Nucleus accumbens (tissue), 56 donors: ENCODE measurements at regions not wholly inside any gene's neighbourhood (a gene's known extent, or its start where the extent isn't known, plus 50 kb on each side); places are given as distances from the start of the nearest gene placed in this dataset.

ENCODE experiments used
- DNase-seq, 56 donors: peaks; one replicate each; lab custom pipeline; 2025; lab: John Stamatoyannopoulos, UW

DNA sequence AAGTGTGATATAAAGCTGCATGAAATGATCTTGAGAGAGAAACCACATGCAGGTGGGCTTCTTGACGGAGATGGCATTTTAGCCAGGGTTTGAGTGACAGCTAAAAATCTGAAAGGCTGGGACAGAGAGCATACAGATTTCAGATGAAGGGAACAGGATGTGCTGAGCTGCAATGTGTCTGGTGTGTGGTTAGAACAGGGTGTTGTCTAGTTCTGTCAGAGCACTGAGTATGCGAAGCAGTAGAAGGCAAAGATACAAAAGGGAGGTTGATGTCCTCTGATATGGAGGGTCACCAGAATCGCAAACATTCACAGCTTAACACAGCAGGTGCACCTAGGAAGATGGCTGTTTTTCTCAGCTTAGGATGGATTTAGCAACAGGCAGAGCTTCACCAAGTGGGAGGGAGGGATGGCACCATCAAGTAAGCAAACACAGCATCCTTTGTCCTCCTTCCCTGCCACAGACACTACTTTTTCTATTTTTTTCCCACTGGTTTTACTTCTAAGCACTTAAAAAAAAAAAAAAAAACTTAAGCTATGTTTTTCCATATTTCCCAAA lies 182.5 kb downstream of the TMX3 start:
- DNase-seq: peak in 7 of 56 donors; percentile 2 to 29 (median 5)

DNA sequence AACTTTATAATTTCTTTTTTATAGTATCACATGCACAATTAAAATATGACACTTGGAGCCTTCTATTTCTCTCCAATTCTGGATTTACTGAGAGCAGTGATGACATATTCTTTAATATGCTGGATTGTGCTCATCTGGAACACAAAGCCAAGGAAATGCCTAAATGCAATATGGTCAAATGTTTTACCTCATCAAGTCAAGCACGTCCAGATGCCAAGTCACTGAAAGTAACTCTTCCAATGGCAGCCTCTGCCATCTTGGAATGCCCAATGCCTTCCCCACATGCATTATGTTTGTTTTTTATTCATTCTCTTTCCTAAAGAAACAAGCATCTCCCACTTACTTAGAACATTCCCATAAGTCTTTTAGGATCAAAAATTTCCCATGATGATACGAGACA lies 189.8 kb downstream of the TMX3 start:
- DNase-seq: no peak

DNA sequence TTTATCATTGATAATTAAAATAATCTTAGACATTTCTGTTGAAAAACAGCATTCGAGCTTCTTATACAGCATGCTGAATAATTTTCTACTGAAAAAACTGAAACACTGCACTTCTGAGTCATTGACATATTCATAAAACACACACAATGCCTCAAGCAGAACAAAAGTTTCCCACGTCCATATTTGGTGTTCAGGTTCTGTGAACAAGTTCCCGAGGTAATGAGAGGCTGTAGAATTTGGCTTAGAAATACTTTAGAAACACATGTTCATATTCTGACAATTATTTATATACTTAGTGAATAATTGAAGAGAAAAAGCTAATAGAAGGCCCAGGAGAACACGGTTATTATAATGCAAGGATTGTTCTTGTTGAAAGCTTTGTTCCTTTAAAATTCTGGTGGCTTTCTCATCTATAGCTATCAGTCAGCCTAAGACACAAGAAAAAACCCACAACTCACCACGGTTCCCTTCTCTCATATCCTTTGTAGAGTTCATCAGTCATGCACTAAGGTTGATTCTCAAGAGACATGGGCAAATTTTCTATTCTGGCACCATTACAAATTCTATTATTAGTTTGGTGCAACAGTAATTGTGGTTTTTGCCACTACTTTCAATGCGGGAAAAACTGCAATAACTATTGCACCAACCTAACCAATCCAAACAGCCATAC lies 194.4 kb downstream of the TMX3 start:
- peak in 4 of 56 donors; percentile 1 to 42 (median 8) for DNase-seq

DNA sequence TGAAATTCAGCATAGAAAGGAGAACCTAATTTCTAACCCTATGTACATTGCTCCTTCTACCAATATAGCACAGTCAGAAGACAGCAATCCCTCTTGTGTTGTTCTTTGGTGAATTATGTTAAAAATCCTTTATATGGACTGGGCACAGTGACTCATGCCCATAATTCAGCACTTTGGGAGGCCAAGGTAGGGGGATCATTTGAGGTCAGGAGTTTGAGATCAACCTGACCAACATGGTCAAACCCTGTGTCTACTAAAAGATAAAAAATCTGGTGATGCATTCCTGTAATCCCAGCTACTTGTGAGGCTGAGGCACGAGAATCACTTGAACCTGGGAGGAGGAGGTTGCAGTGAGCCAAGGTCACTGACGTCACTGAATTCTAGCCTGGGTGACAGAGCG lies 195.6 kb downstream of the TMX3 start:
- no peak for DNase-seq

DNA sequence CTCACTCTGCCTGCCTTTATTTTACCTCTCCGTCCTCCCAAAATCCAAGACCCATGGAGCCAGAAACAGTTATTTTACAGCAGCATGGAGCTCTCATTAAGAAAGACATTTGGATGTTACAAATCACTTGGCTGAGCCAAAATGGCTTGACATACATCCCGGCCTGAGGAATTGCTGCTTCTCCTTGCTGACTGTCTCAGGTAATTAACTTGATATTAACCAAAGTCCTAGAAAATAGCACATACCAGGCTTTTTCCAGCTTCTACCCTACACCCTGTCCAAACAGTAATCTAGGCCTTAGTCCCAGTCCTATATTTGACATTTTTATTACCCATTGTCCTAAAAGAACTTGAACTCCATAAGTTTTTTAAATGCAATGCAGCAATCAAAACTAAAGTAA lies 205.0 kb downstream of the TMX3 start:
- no peak for DNase-seq

DNA sequence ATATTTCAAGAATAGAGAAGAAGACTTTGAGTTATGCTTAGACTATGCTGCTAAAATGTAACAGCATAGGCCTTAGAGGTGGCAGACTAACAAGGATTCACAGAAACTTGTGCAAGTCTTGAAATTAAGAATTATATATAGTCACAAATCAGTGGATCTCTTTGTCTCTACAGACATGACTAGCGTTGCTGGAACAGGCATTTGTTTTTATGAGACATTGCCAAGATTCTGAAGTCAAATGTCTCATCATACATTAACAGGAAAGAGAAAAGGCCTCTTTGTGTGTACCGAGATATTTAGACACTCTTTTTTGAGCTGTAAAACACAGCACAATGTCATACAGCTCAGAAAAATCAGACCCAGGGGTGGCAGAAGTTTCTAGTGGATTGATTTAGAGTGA lies 207.1 kb downstream of the TMX3 start:
- no peak for DNase-seq

DNA sequence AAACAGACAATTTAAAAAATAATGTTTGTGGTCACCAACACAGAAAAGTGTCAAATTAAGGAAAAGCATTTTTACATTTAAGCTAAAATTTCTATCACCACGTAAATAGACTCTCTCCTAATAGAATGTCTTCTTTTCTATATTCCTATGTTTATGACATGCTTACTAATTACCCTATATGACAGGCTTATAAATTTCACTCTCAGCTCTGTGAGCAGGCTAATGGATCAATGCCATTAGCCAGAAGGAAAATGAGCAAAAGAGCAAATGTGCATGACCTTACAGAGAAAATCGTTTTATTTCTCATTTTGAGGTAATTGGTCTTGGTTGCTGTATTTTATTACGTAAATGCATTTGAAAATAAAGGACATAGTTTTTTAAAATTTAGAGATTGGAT lies 209.7 kb downstream of the TMX3 start:
- DNase-seq: no peak

DNA sequence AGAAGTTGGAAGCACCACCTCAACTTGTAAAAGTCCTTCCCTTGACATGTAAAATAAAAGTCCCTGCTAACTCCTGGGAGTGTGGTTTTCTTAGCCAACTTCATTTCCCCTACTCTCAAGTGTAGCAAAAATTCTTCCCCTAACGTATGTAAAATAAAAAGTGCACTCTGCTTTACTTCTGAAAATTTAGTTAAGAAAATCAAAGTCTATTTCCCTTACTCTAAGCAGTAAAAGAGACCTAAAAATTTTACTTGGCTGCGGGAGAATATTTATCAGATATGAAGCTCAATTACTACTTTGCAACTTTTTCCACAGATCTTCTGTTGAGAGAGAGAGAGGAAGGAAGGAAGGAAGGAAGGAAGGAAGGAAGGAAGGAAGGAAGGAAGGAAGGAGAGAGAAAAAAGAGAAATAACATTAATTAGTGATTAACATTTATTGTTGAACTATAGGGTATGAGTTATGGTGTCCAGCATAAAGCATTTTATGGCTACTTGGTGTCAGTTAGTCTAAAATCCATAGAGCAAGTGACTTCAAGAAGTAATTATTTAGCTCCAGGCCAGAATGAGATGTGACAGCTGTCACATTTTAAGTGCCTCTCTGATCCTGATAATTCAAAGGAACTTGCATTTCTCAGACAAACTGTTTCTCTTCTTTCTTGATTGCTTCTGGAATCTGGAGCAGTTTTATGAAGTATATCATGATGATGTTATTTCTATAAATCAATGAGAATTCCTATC lies 210.3 kb downstream of the TMX3 start:
- DNase-seq: no peak

DNA sequence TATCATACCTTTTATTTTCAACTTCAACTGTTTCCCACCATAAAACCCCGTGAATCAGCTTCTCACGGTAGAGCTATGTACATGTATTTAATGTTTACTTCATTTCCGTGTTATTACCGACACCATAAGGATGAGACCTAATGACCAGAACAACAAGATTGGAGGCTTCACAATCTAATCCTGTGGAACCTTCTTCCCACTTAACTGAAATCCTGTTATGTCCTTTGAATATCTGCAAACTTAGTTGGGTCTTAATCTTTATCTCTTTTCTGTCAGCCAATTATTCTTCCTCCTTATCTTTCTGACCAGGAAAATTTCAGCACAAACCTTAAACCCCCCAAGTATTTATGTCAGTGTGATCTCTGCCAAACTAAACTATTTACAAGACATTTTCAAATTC lies 214.4 kb downstream of the TMX3 start:
- DNase-seq: no peak

DNA sequence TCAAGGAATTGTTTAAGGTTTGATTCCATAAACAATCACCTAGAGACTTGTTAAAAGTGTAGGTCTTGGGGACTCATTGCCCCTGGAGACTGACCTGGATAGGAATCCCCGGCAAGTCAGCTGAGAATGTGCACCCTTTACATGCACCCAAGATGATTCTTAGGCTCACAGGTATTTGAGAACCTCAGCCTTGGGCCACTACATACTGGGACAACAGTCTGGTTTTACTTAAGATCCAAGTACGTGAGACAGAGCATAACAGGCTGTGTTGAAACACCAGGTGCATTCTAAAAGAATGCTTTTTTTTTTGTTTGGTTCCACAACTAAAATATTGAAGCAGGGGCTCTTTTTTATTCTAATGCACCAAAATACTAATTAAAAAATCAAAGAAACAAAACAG lies 215.8 kb downstream of the TMX3 start:
- DNase-seq: no peak

DNA sequence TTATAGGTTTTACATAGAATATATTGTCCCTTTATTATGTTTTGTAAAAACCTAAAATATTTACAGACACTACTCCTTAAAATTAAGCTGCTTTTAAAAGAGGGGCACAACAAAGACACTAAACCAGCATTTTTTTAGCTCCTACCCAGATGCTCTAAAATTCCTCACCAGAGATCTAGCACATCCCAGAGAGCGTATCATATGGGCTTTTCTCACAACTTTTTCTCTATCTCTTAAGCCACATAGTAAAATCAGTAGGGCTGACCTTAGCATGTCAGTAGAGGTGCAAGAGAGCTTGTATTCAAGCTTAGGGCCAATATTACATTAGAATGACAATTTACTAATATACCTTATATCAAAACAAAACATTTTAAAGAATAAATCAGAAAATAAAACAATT lies 216.3 kb downstream of the TMX3 start:
- DNase-seq: no peak

DNA sequence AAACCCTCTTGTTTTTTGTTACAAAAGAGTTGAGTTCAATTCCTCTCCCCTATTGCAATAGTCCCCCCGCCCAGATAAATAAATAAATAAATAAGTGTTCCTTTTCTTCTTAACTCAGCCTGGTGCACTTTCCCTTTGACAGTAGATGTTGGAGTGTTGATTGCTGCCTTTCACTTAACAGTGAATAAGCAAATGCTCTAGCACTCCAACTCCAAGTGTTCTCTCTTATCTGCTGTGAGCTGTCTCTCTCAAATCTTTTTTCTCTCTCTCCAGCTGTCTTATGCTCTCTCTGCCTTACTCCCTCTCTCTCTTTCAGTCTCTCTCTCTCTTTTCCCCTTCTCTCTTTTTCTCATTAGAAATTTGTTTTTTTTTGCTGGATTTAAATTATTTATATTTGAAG lies 216.7 kb downstream of the TMX3 start:
- DNase-seq: no peak

DNA sequence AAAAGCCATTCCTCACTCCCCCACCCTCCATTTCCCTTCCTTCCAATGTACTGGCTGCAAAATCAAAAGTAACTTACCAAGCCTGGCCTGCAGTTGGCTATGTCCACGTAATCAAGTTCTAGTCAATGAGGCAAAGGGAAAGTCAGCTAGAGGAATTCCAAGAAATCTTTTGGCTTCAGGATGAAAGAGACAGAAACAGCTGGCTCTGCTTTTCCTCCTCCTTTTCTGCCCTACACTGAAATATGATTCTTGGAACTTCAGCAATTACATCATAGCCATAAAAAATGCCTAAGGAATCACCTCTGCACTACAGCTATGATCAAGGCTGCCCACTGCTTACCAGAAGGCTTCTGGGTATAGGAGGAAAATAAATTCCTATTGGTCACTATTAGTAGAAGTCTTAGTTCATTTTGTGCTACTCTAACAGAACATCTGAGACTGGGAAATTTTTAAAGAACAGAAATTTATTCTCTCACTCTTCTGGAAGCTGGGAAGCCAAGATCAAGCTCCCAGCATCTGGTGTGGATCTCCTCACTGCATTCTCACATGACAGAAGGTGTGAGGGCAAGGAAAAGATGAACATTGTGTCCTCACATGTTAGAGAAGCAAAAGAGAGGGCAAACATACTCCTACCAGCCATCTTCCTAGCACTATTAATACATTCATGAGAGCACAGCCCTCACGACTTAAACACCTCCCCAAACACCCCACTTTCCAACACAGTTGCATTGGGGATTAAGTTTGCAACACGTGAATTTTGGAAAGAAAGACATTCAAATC lies 219.9 kb downstream of the TMX3 start:
- DNase-seq: no peak

DNA sequence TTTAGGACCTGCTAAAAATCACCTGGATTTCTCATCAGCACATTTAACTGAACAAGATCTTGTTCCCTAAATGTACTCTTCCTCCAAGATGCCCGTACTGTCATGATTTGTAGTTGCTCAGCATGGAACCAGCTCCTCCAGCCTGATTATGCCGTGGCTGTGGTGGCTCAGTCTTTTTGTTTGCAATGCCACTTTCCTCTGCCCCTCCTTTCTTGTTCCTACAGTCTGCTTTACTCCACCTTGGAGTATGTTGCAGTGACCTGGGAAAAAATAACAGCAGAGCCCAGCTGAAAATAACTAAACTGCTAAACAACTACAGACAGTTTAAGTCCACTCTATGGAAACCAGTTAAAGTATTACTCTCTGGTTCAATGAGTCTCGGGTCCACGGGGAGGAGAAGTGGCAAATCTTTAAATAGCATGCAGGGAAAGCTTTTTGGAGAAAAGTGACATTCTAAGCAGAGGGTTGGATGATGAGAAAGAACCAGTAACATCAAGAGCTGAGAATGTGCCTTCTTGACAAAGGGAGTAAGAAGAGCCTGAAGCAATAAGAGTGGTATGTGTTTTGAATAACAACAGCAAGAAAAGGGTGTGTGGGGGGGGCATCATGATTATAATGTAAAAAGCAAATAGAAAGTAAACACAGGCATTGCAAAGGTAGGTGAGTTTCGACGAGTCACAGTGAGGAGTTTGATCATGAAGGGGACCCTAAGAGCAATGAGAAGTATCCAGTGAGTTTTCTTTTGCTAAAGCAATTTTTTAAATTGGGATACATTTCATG lies 225.7 kb downstream of the TMX3 start:
- no peak for DNase-seq

DNA sequence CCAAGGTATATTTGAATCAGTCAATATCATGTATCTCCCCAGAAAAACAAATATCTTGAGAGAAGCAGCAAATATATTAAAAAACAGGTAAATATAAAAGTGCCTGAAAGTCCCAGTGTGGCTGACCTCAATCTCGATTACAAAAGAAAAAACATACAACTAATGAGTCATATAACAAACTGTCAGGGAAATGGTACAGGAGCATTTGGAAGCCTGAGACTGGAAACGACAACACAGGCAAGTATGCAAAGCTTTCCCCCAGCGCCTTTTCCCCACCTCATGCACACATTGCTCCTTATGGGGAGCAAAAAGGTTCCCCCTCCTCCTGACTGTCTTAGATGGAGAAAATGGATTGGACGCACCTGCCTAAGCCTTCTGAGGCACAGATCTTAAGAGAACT lies 230.7 kb downstream of the TMX3 start:
- no peak for DNase-seq

DNA sequence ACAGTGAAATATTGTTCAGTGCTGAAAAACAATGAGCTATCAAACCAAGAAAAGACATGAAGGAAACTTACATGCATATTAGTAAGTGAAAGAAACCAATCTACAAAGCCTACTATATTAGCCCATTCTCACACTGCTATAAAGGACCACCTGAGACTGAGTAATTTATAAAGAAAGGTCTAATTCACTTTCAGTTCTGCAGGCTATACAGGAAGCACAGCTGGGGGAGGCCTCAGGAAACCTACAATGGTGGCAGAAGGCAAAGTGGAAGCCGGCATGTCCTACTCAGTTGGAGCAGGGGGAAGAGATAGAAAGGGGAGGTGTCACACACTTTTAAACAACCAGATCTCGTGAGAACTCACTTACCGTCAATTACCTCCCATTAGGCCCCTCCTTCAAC lies 232.1 kb downstream of the TMX3 start:
- no peak for DNase-seq

DNA sequence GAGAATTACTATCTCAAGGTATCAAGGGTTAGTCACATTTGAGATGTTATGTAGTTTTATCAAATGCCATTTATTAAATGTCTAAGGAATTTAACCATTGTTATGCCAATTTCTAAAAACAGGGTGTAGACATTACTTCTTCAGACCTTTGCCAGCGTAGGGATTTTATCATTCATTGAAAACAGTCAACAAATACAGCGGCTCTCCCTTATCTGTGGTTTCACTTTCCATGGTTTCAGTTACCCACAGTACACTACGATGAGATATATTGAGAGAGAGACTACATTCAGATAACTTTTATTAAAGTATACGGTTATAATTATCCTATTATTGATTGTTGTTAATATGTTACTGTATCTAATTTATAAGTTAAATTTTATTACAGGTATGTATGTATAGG lies 234.7 kb downstream of the TMX3 start:
- no peak for DNase-seq

DNA sequence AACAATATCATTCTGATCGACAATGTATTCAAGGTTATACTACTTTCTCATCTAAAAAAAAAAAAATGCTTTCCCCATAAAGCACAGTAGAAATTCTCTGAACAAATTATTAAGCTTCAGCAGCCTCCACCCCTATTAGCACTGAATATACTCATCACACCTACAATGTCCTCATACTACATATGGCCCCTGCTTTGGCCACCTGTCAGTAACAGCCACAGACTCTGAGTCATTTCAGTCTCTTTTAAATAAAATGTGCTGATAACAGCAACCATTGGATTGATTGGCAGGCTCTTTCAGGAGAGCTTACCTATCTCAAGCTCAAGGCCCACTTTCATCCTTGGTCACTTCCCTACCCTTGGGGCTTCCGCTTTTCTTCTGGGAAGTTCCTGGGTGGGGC lies 236.7 kb downstream of the TMX3 start:
- no peak for DNase-seq

DNA sequence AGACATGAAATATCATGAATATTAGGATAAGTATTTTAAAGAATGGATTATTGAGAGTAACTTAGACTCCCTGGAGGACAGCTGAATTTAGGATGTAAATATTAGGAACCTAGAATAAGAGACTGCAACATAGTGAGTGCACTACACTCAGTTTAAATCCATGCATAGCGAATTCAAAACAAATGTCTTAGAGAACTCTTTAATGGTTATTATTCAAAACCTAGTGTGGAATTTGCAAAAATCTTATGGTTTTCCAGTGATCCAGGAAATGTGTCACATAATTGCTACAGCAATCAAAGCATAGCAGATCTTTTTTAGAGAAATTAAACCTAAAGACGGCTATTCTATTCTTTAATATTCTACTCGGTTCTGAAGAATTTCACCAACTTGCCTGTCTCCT lies 239.0 kb downstream of the TMX3 start:
- no peak for DNase-seq

DNA sequence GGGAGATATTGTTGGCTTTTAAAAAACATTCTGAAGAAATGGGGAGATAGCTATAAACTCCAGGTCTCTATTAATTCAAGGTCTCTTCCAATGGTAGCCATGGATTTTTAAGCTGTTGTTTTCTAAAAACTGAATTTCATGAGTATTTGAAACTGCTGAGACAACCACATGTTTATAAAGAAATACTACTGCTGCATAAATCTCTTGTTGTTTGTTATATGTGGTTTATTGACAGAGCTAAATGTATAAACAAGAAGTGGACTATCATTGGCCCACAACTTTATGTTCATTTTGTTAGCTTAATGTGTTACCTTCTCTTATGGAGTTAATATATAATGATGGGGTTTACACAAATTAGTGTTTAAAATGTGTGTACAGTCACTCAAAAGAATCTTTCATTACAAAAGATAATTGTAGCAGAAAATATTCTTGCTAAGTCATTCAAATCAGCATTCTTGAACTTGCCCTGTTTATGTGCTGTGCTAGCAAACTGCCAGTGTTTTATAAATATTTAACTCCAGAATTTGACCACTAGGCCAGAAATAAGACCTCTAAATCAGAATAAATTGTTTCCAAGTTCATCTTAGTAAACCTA lies 242.1 kb downstream of the TMX3 start:
- DNase-seq: no peak
